OCI-LY1 (cell line): ENCODE measurements at regions not wholly inside any gene's neighbourhood (a gene's known extent, or its start where the extent isn't known, plus 50 kb on each side); places are given as distances from the start of the nearest gene placed in this dataset.

ENCODE experiments used
- H2AFZ ChIP-seq: fragments of 200-600 bp; sonication (generic), shearing (Covaris generic); 2 replicates; pipeline ENCODE4 v1.6.0; 2014; ENCODE audit warnings: antibody characterized with exemption, mild to moderate bottlenecking, low read length
- H3F3A ChIP-seq: fragments of 200-600 bp; sonication (generic), shearing (Covaris generic); 2 replicates; pipeline ENCODE4 v1.6.0; 2014; ENCODE audit warnings: mild to moderate bottlenecking, antibody characterized with exemption, low read length, moderate library complexity; ENCODE audit not compliant: insufficient read depth
- H3K27ac ChIP-seq: fragments of 200-600 bp; sonication (generic); 2 replicates; pipeline ENCODE4 v1.5.1; 2014; ENCODE audit warnings: low read length, mixed run types, mild to moderate bottlenecking, low read depth; ENCODE audit not compliant: poor library complexity, severe bottlenecking
- H3K27me3 ChIP-seq: fragments of 200-600 bp; sonication (generic); 2 replicates; pipeline ENCODE4 v1.6.0; 2014; ENCODE audit warnings: antibody characterized with exemption, mild to moderate bottlenecking, low read length, moderate library complexity; ENCODE audit not compliant: insufficient read depth
- H3K36me3 ChIP-seq: fragments of 200-600 bp; sonication (generic); 2 replicates; pipeline ENCODE4 v1.6.1; 2014; ENCODE audit warnings: mild to moderate bottlenecking, antibody characterized with exemption, low read length, moderate library complexity, mixed read lengths; ENCODE audit not compliant: insufficient read depth
- H3K4me1 ChIP-seq: fragments of 200-600 bp; sonication (generic); 2 replicates; pipeline ENCODE4 v1.5.1; 2014; ENCODE audit warnings: mild to moderate bottlenecking, low read length, moderate library complexity; ENCODE audit not compliant: insufficient read depth, severe bottlenecking
- H3K4me2 ChIP-seq: fragments of 200-600 bp; sonication (generic), shearing (Covaris generic); 2 replicates; pipeline ENCODE4 v1.6.1; 2014; ENCODE audit warnings: low read length
- H3K4me3 ChIP-seq: fragments of 200-600 bp; sonication (generic); 2 replicates; pipeline ENCODE4 v1.5.1; 2014; ENCODE audit warnings: low read length, low read depth, mild to moderate bottlenecking, mixed read lengths; ENCODE audit not compliant: poor library complexity, severe bottlenecking
- H3K79me2 ChIP-seq: fragments of 200-600 bp; shearing (Covaris generic); 2 replicates; pipeline ENCODE4 v1.6.1; 2016; ENCODE audit warnings: mixed run types, low read length, mixed read lengths; ENCODE audit not compliant: insufficient read depth
- H3K9ac ChIP-seq: fragments of 200-600 bp; sonication (generic), shearing (Covaris generic); 2 replicates; pipeline ENCODE4 v1.6.1; 2014; ENCODE audit warnings: mild to moderate bottlenecking, low read length, mixed read lengths
- H3K9me2 ChIP-seq: fragments of 200-600 bp; sonication (generic), shearing (Covaris generic); 2 replicates; pipeline ENCODE4 v1.6.1; 2014; ENCODE audit warnings: low read depth, mild to moderate bottlenecking, low read length, mixed read lengths
- H3K9me3 ChIP-seq: fragments of 200-600 bp; shearing (Covaris generic); 2 replicates; pipeline ENCODE4 v1.6.1; 2014; ENCODE audit warnings: low read length, mixed read lengths
- H4K20me1 ChIP-seq: fragments of 200-600 bp; sonication (generic), shearing (Covaris generic); 2 replicates; pipeline ENCODE4 v1.6.0; 2016; ENCODE audit warnings: mild to moderate bottlenecking, low read length; ENCODE audit not compliant: insufficient read depth
- CTCF ChIP-seq: fragments of 200-600 bp; sonication (generic), shearing (Covaris generic); IDR thresholded peaks from 2 replicates; pipeline ENCODE4 v1.5.1; 2017; ENCODE audit warnings: mild to moderate bottlenecking, antibody characterized with exemption, low read length, moderate library complexity, mixed read lengths
- EZH2 ChIP-seq: fragments of 200-600 bp; sonication (generic), shearing (Covaris generic); IDR thresholded peaks from 2 replicates; pipeline ENCODE4 v1.8.0; 2017; ENCODE audit warnings: borderline replicate concordance, mixed run types, mild to moderate bottlenecking, antibody characterized with exemption, low read length, moderate library complexity, mixed read lengths

- Histone ChIP-seq H3K9ac (no peak overlapping the region), H3K36me3 (no peaks in the 10 kb centered on the region), H3K4me1 (no peaks in the 10 kb centered on the region), H3K27me3 (no peaks in the 10 kb centered on the region), H3K4me3 (no peak overlapping the region), H3K9me3 (0 out of 2 replicates have a peak, but pooled peaks cover 3% of the 10 kb centered on the region), H3K27ac (no peak overlapping the region), H4K20me1 (no peaks in the 10 kb centered on the region), H3K4me2 (no peak overlapping the region), H2AFZ (no peak overlapping the region), H3K79me2 (no peaks in the 10 kb centered on the region), H3F3A (no peaks in the 10 kb centered on the region), H3K9me2 (no peaks in the 10 kb centered on the region)
- TF ChIP-seq EZH2: no peak
- no peak for TF ChIP-seq CTCF
Measured at GRCh38 chr6:66210964-66211363, 503.9 kb upstream of the EYS start.

DNA sequence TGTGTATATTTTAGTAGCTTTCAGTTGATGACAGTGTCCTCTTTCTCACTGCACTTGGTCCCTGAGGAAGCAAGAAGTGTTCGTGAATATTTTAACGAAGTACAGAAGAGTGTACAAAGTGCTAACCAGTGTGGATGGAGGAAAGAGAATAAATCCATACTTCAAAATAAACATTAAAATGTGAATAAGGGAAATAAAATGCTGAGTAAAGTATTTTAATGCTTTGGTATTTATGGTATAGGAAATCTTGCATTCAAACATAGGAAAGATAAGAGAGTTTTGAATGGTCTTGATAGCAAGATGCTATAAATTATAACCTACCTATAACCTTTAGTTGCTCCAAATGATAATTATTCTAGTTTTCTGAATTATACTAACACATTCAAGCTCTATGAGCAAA lies 493.4 kb upstream of the EYS start:
- Histone ChIP-seq H3K9me2 (no peaks in the 10 kb centered on the region), H3K4me2 (no peak overlapping the region), H4K20me1 (no peaks in the 10 kb centered on the region), H3K36me3 (no peaks in the 10 kb centered on the region), H3F3A (no peaks in the 10 kb centered on the region), H3K27ac (no peak overlapping the region), H3K79me2 (no peaks in the 10 kb centered on the region), H3K27me3 (no peaks in the 10 kb centered on the region), H3K4me3 (no peak overlapping the region), H3K4me1 (no peaks in the 10 kb centered on the region), H2AFZ (no peak overlapping the region), H3K9me3 (no peaks in the 10 kb centered on the region), H3K9ac (no peak overlapping the region)
- TF ChIP-seq EZH2: no peak
- TF ChIP-seq CTCF: no peak

DNA sequence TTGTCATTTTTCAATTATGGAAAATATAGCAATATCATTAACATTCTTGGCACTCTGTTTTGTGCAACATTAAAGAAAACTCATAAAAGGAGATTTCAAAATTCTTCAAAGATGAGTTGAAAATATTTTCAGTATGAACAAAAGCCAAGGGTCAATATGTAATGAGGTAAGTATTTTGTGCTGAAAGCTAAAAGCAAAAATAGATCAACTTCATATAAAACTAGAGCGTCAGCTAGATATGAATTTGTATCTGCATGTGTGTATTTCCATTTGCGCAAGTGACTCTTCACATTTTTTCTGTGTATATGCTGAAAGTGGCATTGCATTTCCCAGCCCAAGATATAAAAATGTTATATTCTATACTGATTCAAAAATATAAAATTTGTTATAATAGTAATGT lies 492.1 kb upstream of the EYS start:
- Histone ChIP-seq H3K27me3 (no peaks in the 10 kb centered on the region), H4K20me1 (no peaks in the 10 kb centered on the region), H3K9me2 (no peaks in the 10 kb centered on the region), H3K79me2 (no peaks in the 10 kb centered on the region), H3K4me3 (no peak overlapping the region), H3K9me3 (no peaks in the 10 kb centered on the region), H3K9ac (no peak overlapping the region), H3K4me2 (no peak overlapping the region), H3K27ac (no peak overlapping the region), H3K4me1 (no peaks in the 10 kb centered on the region), H2AFZ (no peak overlapping the region), H3K36me3 (no peaks in the 10 kb centered on the region), H3F3A (no peaks in the 10 kb centered on the region)
- TF ChIP-seq CTCF: no peak
- TF ChIP-seq EZH2: no peak
